ENCODE measurements at regions not wholly inside any gene's neighbourhood (a gene's known extent, or its start where the extent isn't known, plus 50 kb on each side); places are given as distances from the start of the nearest gene placed in this dataset.

DNA sequence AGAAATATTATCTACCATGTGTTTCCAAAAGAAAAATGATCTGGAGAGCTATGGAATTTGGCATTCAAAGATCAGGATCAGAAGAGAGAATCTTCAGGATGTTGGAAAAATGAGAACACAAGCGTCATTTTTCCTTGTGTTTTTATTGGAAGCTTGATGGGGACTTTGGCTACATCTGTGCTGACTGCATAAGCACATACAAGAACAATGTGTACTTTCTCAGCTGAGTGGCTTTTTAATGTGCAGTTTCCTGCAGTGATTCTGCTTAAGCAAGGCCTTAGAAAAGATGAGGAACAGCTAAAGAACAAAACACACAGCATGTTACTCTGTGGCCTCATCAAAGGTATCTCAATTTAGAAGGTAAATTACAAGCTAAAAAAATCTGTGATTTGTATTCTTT, 1039.9 kb downstream of the GLUD2 start:
- DNase-seq = no peak
- Histone ChIP-seq H3K9ac (ENCODE audit: low read depth, low read length) (no peak overlapping the region), H3K27me3 (ENCODE audit: insufficient read depth, low read length, poor library complexity) (no peaks in the 10 kb centered on the region), H3K27ac (ENCODE audit: low read length) (no peak overlapping the region), H3K4me2 (ENCODE audit: insufficient read depth, low read length) (no peak overlapping the region), H4K20me1 (ENCODE audit: insufficient read depth, low read length) (no peaks in the 10 kb centered on the region), H2AFZ (ENCODE audit: low read depth, low read length) (no peak overlapping the region), H3K4me1 (ENCODE audit: insufficient read depth, low read length) (no peaks in the 10 kb centered on the region), H3K4me3 (ENCODE audit: low read depth in 1 of 2, low read length in 2 of 2) (no peak overlapping the region), H3K9me3 (ENCODE audit: insufficient read depth, low read length, severe bottlenecking) (no peaks in the 10 kb centered on the region), H3K36me3 (ENCODE audit: insufficient read depth, low read length) (no peaks in the 10 kb centered on the region), H3K79me2 (ENCODE audit: insufficient read depth, low read length) (no peaks in the 10 kb centered on the region)
- ATAC-seq (ENCODE audit: insufficient read depth, low read depth) = no peak
- no peak for TF ChIP-seq EZH2 (IDR thresholded peaks at IDR 0.05; ENCODE audit: borderline replicate concordance, low read depth, low read length, severe bottlenecking)
- TF ChIP-seq, protein P1, sequence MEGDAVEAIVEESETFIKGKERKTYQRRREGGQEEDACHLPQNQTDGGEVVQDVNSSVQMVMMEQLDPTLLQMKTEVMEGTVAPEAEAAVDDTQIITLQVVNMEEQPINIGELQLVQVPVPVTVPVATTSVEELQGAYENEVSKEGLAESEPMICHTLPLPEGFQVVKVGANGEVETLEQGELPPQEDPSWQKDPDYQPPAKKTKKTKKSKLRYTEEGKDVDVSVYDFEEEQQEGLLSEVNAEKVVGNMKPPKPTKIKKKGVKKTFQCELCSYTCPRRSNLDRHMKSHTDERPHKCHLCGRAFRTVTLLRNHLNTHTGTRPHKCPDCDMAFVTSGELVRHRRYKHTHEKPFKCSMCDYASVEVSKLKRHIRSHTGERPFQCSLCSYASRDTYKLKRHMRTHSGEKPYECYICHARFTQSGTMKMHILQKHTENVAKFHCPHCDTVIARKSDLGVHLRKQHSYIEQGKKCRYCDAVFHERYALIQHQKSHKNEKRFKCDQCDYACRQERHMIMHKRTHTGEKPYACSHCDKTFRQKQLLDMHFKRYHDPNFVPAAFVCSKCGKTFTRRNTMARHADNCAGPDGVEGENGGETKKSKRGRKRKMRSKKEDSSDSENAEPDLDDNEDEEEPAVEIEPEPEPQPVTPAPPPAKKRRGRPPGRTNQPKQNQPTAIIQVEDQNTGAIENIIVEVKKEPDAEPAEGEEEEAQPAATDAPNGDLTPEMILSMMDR (IDR thresholded peaks at IDR 0.05; ENCODE audit: borderline replicate concordance, extremely low read depth, low read length, poor library complexity, severe bottlenecking) = no peak

DNA sequence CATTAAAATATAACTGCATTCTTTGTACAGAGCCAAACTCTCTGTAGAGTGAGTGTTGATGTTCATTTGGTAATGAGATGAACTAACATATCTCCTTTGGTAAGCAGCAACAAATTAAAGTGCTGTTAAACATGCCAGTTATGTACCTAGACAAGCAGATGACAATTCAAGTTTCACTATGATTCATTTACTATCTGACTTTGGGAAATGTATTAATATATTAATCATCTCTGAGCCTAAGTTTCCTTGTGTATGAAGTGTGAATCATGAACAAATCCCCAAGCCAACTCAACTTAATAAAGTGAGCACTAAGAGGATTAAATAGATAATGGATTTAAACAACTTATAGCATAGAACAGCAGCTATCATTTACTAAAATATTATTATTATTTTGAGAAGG, 1044.2 kb downstream of the GLUD2 start:
- Histone ChIP-seq H3K36me3 (ENCODE audit: insufficient read depth, low read length) (no peaks in the 10 kb centered on the region), H3K9me3 (ENCODE audit: insufficient read depth, low read length, severe bottlenecking) (no peaks in the 10 kb centered on the region), H3K27ac (ENCODE audit: low read length) (no peak overlapping the region), H4K20me1 (ENCODE audit: insufficient read depth, low read length) (no peaks in the 10 kb centered on the region), H2AFZ (ENCODE audit: low read depth, low read length) (no peak overlapping the region), H3K4me1 (ENCODE audit: insufficient read depth, low read length) (no peaks in the 10 kb centered on the region), H3K4me2 (ENCODE audit: insufficient read depth, low read length) (no peak overlapping the region), H3K27me3 (ENCODE audit: insufficient read depth, low read length, poor library complexity) (no peaks in the 10 kb centered on the region), H3K4me3 (ENCODE audit: low read depth in 1 of 2, low read length in 2 of 2) (no peak overlapping the region), H3K79me2 (ENCODE audit: insufficient read depth, low read length) (no peaks in the 10 kb centered on the region), H3K9ac (ENCODE audit: low read depth, low read length) (no peak overlapping the region)
- TF ChIP-seq EZH2 (IDR thresholded peaks at IDR 0.05; ENCODE audit: borderline replicate concordance, low read depth, low read length, severe bottlenecking) = no peak
- TF ChIP-seq, protein P1 (IDR thresholded peaks at IDR 0.05; ENCODE audit: borderline replicate concordance, extremely low read depth, low read length, poor library complexity, severe bottlenecking) = no peak
- ATAC-seq (ENCODE audit: insufficient read depth, low read depth) (no peak), DNase-seq (no peak)

DNA sequence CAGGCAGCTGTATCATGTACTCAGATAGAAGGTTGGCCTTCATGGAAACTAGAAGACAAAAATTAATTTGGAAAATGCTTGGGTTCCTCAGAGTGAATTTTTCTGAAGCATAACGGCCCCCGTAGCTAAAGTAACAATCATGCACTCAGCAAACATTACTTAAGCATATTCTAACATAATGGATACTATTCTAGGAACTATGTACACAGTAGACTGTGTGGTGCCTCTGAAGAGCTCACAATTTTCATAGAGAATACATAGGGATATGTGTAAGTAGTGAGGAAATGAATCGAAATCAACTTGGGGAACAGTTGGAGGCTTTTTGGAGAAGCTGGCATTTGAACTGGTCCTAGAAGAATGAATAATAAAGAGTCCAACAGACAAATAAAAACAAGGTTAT, 1045.0 kb downstream of the GLUD2 start:
- H3K4me3 ChIP-seq (ENCODE audit: low read depth in 1 of 2, low read length in 2 of 2) = no peak overlapping the region
- H3K36me3 ChIP-seq (ENCODE audit: insufficient read depth, low read length) = no peaks in the 10 kb centered on the region
- no peak overlapping the region for H2AFZ ChIP-seq (ENCODE audit: low read depth, low read length)
- no peak for TF ChIP-seq EZH2 (IDR thresholded peaks at IDR 0.05; ENCODE audit: borderline replicate concordance, low read depth, low read length, severe bottlenecking)
- TF ChIP-seq, protein P1 (IDR thresholded peaks at IDR 0.05; ENCODE audit: borderline replicate concordance, extremely low read depth, low read length, poor library complexity, severe bottlenecking) = no peak
- H3K79me2 ChIP-seq (ENCODE audit: insufficient read depth, low read length) = no peaks in the 10 kb centered on the region
- H3K27ac ChIP-seq (ENCODE audit: low read length) = no peak overlapping the region
- DNase-seq (no peak), ATAC-seq (ENCODE audit: insufficient read depth, low read depth) (no peak)
- H3K27me3 ChIP-seq (ENCODE audit: insufficient read depth, low read length, poor library complexity) = no peaks in the 10 kb centered on the region
- H3K4me1 ChIP-seq (ENCODE audit: insufficient read depth, low read length) = no peaks in the 10 kb centered on the region
- no peaks in the 10 kb centered on the region for H4K20me1 ChIP-seq (ENCODE audit: insufficient read depth, low read length)
- no peaks in the 10 kb centered on the region for H3K9me3 ChIP-seq (ENCODE audit: insufficient read depth, low read length, severe bottlenecking)
- H3K9ac ChIP-seq (ENCODE audit: low read depth, low read length) = no peak overlapping the region
- no peak overlapping the region for H3K4me2 ChIP-seq (ENCODE audit: insufficient read depth, low read length)

DNA sequence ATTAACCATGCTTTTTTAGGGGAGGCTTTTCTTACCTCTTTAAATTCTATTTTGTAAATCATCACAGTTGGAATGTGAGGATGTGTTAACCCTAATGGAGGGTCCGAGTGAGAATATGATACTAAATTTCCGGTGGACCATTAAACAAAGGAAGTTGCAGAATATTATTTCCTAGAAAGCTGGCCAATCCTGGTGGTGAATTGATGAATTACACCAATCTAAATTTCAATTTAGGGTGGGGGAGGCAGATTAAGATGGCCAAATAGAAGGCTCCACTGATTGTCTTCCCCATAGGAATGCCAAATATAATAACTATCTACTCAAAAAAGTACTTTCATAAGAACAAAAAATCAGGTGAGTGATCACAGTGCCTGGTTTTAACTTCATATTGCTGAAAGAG, 1045.6 kb downstream of the GLUD2 start:
- Histone ChIP-seq H3K27me3 (ENCODE audit: insufficient read depth, low read length, poor library complexity) (no peaks in the 10 kb centered on the region), H3K4me3 (ENCODE audit: low read depth in 1 of 2, low read length in 2 of 2) (no peak overlapping the region), H3K79me2 (ENCODE audit: insufficient read depth, low read length) (no peaks in the 10 kb centered on the region), H2AFZ (ENCODE audit: low read depth, low read length) (no peak overlapping the region), H3K27ac (ENCODE audit: low read length) (no peak overlapping the region), H3K36me3 (ENCODE audit: insufficient read depth, low read length) (no peaks in the 10 kb centered on the region), H3K4me1 (ENCODE audit: insufficient read depth, low read length) (no peaks in the 10 kb centered on the region), H3K9ac (ENCODE audit: low read depth, low read length) (no peak overlapping the region), H3K4me2 (ENCODE audit: insufficient read depth, low read length) (no peak overlapping the region), H4K20me1 (ENCODE audit: insufficient read depth, low read length) (no peaks in the 10 kb centered on the region), H3K9me3 (ENCODE audit: insufficient read depth, low read length, severe bottlenecking) (no peaks in the 10 kb centered on the region)
- DNase-seq (no peak), ATAC-seq (ENCODE audit: insufficient read depth, low read depth) (no peak)
- TF ChIP-seq EZH2 (IDR thresholded peaks at IDR 0.05; ENCODE audit: borderline replicate concordance, low read depth, low read length, severe bottlenecking) = no peak
- TF ChIP-seq, protein P1 (IDR thresholded peaks at IDR 0.05; ENCODE audit: borderline replicate concordance, extremely low read depth, low read length, poor library complexity, severe bottlenecking) = no peak

Measured in DND-41 (cell line).